ENCODE measurements at regions not wholly inside any gene's neighbourhood (a gene's known extent, or its start where the extent isn't known, plus 50 kb on each side); places are given as distances from the start of the nearest gene placed in this dataset.
"Not testable (repeated sequence)": the region's sequence is repeated elsewhere in the genome, so short reads cannot be mapped to it uniquely, and the experiment has no call there.

DNA sequence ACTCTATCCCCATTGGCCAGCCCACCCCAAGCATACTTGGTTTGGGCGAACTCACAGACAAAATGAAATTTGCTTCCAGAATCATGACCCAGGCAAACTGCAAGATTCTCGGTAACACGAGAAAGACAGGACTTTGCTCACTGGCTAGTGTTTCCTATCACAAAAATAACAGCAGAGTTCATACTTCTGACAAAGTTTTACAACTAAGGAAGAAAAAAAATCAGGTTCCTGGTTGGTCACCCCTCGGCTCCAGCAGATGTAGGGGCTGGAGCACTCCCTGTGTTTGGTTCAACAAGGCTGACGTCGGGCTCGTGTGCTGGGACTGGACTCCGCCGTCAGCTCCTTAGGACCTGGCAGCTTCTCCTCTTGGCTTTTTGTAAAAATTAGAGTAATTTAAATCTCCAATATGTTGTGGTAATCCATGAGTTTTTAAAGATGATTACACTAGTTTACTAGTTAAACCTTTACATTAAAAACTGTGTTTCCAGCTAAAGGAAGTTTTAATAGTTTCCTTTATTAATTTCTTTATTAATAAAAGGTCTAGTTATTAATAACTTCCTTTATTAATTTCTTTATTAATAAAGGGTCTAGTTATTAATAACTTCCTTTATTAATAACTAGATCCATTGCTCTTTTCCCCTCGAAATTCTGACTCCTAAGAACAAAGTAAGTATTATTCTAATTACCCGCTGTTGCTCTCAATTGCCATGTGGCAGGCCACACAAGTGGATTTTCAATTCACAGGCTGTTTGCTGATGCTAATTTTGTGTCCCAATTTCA is 115.6 kb upstream of the RNF32 start:
- FAIRE-seq (no peak), DNase-seq (ENCODE audit: insufficient read length, low spot score) (no peak)
- TF ChIP-seq, protein P1, sequence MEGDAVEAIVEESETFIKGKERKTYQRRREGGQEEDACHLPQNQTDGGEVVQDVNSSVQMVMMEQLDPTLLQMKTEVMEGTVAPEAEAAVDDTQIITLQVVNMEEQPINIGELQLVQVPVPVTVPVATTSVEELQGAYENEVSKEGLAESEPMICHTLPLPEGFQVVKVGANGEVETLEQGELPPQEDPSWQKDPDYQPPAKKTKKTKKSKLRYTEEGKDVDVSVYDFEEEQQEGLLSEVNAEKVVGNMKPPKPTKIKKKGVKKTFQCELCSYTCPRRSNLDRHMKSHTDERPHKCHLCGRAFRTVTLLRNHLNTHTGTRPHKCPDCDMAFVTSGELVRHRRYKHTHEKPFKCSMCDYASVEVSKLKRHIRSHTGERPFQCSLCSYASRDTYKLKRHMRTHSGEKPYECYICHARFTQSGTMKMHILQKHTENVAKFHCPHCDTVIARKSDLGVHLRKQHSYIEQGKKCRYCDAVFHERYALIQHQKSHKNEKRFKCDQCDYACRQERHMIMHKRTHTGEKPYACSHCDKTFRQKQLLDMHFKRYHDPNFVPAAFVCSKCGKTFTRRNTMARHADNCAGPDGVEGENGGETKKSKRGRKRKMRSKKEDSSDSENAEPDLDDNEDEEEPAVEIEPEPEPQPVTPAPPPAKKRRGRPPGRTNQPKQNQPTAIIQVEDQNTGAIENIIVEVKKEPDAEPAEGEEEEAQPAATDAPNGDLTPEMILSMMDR (IDR thresholded peaks at IDR 0.05; ENCODE audit: insufficient read depth, missing control alignments), result no peak

- TF ChIP-seq, protein P1 (IDR thresholded peaks at IDR 0.05; ENCODE audit: insufficient read depth, missing control alignments), result no peak
- DNase-seq (ENCODE audit: insufficient read length, low spot score) (no peak), FAIRE-seq (no peak)
These were observed 117.0 kb upstream of the RNF32 start for GRCh38 chr7:156523447-156524048.

DNA sequence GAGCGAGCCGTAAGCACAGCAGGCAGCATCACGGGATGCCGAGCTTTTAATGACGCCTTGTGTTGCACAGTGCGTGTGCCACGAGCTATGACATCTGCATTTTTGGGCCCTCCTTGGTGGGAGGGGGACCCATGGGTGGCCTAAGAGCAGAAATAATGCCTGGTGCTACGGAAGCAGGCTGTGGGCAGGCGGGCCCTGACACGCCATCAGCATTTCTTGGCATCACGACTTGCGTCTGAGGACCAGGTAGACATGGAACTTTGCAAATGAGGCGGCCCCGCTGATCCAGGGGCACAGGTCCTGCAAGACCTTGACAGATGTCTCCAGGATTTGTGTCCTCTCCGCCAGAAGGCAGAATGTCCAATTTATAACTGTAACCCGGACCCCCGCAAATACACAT is 117.8 kb upstream of the RNF32 start:
- TF ChIP-seq, protein P1 (IDR thresholded peaks at IDR 0.05; ENCODE audit: insufficient read depth, missing control alignments), result no peak
- DNase-seq (ENCODE audit: insufficient read length, low spot score), result no peak
- no peak for FAIRE-seq

DNA sequence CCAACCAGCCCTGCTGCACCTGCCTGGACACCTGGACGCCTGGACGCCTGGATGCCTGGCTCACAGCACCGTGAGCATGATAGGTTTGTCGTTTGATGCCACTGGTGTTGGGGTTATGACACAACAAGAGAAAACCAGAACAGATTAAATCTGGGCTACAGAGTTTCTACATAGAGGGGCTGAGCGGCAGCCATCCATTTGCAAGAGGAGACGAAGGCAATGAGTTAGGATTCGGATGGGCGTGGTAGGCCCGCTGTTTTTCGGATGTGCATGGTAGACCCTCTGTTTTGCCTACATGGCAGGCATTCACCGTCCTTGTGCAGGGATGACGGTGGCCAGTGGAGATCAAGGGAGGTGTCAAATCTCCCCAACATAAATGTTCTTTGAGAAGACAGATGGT is 121.5 kb upstream of the RNF32 start:
- DNase-seq (ENCODE audit: insufficient read length, low spot score), result no peak
- FAIRE-seq, result no peak
- TF ChIP-seq, protein P1 (IDR thresholded peaks at IDR 0.05; ENCODE audit: insufficient read depth, missing control alignments), result no peak

- FAIRE-seq, result no peak
- no peak for DNase-seq (ENCODE audit: insufficient read length, low spot score)
- TF ChIP-seq, protein P1 (IDR thresholded peaks at IDR 0.05; ENCODE audit: insufficient read depth, missing control alignments), result no peak
These were observed 122.1 kb upstream of the RNF32 start for GRCh38 chr7:156518466-156518865.

GRCh38 chr7:156517858-156518257 is 122.7 kb upstream of the RNF32 start:
- DNase-seq (ENCODE audit: insufficient read length, low spot score); FAIRE-seq: not testable (repeated sequence)

- DNase-seq (ENCODE audit: insufficient read length, low spot score) (no peak), FAIRE-seq (no peak)
- TF ChIP-seq, protein P1 (IDR thresholded peaks at IDR 0.05; ENCODE audit: insufficient read depth, missing control alignments), result no peak
These were observed 123.7 kb upstream of the RNF32 start for GRCh38 chr7:156516791-156517378.

Measured in D721Med (cell line).